Fibroblast of lung (primary cell): ENCODE measurements at regions not wholly inside any gene's neighbourhood (a gene's known extent, or its start where the extent isn't known, plus 50 kb on each side); places are given as distances from the start of the nearest gene placed in this dataset.

Experiments used
- DNase-seq, 2 donors: peaks; one replicate each; pipeline versions ENCODE4 v3.0.0 to v3.0.0-alpha.2; 2010; ENCODE audit warnings: low read depth in 2 of 2
- H2AFZ ChIP-seq: 2 replicates; pipeline ENCODE4 v1.5.1; 2012; ENCODE audit warnings: low read length, control low read depth, inconsistent platforms
- H3K27ac ChIP-seq: 2 replicates; pipeline ENCODE4 v1.5.1; 2011; ENCODE audit warnings: low read length, control low read depth; ENCODE audit not compliant: insufficient read depth
- H3K27me3 ChIP-seq: 2 replicates; pipeline ENCODE4 v1.5.1; 2011; ENCODE audit warnings: mild to moderate bottlenecking, low read length; ENCODE audit not compliant: control insufficient read depth, insufficient read depth
- H3K36me3 ChIP-seq: 2 replicates; pipeline ENCODE4 v1.5.1; 2011; ENCODE audit warnings: low read length; ENCODE audit not compliant: control insufficient read depth, insufficient read depth
- H3K4me1 ChIP-seq: 2 replicates; pipeline ENCODE4 v1.5.1; 2011; ENCODE audit warnings: low read length; ENCODE audit not compliant: control insufficient read depth, insufficient read depth; ENCODE audit errors: extremely low read depth
- H3K4me2 ChIP-seq: 2 replicates; pipeline ENCODE4 v1.5.1; 2011; ENCODE audit warnings: low read length, control low read depth; ENCODE audit not compliant: insufficient read depth; ENCODE audit errors: extremely low read depth
- H3K4me3 ChIP-seq, 4 experiments: fragments of 200-600 bp in 1 of 4; sonication (generic) in 1 of 4; replicated peaks in 1 of 4; 2 replicates each; pipeline ENCODE4 v1.5.1; 2011 to 2016; ENCODE audit warnings: low read length in 4 of 4, low read depth in 3 of 4, mild to moderate bottlenecking in 3 of 4, control low read depth in 2 of 4, inconsistent platforms in 1 of 4, mixed read lengths in 1 of 4; ENCODE audit not compliant: insufficient read depth in 1 of 4; ENCODE audit errors: control extremely low read depth in 1 of 4
- H3K79me2 ChIP-seq: 2 replicates; pipeline ENCODE4 v1.5.1; 2012; ENCODE audit warnings: mild to moderate bottlenecking, low read length, inconsistent platforms; ENCODE audit not compliant: control insufficient read depth, insufficient read depth
- H3K9ac ChIP-seq: 2 replicates; pipeline ENCODE4 v1.5.1; 2011; ENCODE audit warnings: mild to moderate bottlenecking, low read length, control low read depth; ENCODE audit not compliant: insufficient read depth
- H3K9me3 ChIP-seq: 2 replicates; pipeline ENCODE4 v1.5.1; 2012; ENCODE audit warnings: low read depth, low read length; ENCODE audit not compliant: control insufficient read depth, insufficient read depth
- H4K20me1 ChIP-seq: 2 replicates; pipeline ENCODE4 v1.5.1; 2011; ENCODE audit warnings: low read length; ENCODE audit not compliant: control insufficient read depth, insufficient read depth; ENCODE audit errors: extremely low read depth
- CTCF ChIP-seq, 2 donors: IDR thresholded peaks in 1 of 2; conservative IDR thresholded peaks in 1 of 2; 1 replicate in 1 of 2; 2 replicates in 1 of 2; pipeline ENCODE4 v1.5.1; 2011 to 2012; ENCODE audit warnings: low read length in 2 of 2, control low read depth in 1 of 2, inconsistent platforms in 1 of 2, low read depth in 1 of 2, mild to moderate bottlenecking in 1 of 2
- EZH2 ChIP-seq: IDR thresholded peaks from 2 replicates; pipeline ENCODE4 v1.5.1; 2012; ENCODE audit warnings: low read length, control low read depth, mild to moderate bottlenecking; ENCODE audit errors: missing control alignments

- Histone ChIP-seq H3K27ac (no peak overlapping the region), H2AFZ (no peak overlapping the region), H3K9me3 (no peaks in the 10 kb centered on the region), H3K9ac (no peak overlapping the region), H3K79me2 (no peaks in the 10 kb centered on the region), H3K4me3 (no peak overlapping the region), H4K20me1 (no peaks in the 10 kb centered on the region), H3K27me3 (no peaks in the 10 kb centered on the region), H3K36me3 (no peaks in the 10 kb centered on the region), H3K4me2 (no peak overlapping the region), H3K4me1 (no peaks in the 10 kb centered on the region)
- no peak for TF ChIP-seq EZH2
- no peak for TF ChIP-seq CTCF (conservative IDR thresholded peaks at IDR 0.05 in 1 of 2, IDR thresholded peaks at IDR 0.05 in 1 of 2; ENCODE audit: low read depth in 1 of 2, low read length in 2 of 2)
- DNase-seq, result no peak
These were observed 346.0 kb downstream of the FIGN start for GRCh38 chr2:163389838-163390237.

- H3K9ac ChIP-seq, result no peak overlapping the region
- H3K4me1 ChIP-seq, result no peaks in the 10 kb centered on the region
- H3K36me3 ChIP-seq, result no peaks in the 10 kb centered on the region
- TF ChIP-seq EZH2 (no peak), CTCF (conservative IDR thresholded peaks at IDR 0.05 in 1 of 2, IDR thresholded peaks at IDR 0.05 in 1 of 2; ENCODE audit: low read depth in 1 of 2, low read length in 2 of 2) (no peak)
- no peak overlapping the region for H3K27ac ChIP-seq
- H3K27me3 ChIP-seq, result no peaks in the 10 kb centered on the region
- H4K20me1 ChIP-seq, result no peaks in the 10 kb centered on the region
- no peaks in the 10 kb centered on the region for H3K79me2 ChIP-seq
- no peak overlapping the region for H3K4me2 ChIP-seq
- DNase-seq, result no peak
- H3K4me3 ChIP-seq, result no peak overlapping the region
- no peaks in the 10 kb centered on the region for H3K9me3 ChIP-seq
- no peak overlapping the region for H2AFZ ChIP-seq
These were observed 360.3 kb downstream of the FIGN start for GRCh38 chr2:163375472-163375871.

- Histone ChIP-seq H3K27ac (no peak overlapping the region), H3K27me3 (no peaks in the 10 kb centered on the region), H4K20me1 (no peaks in the 10 kb centered on the region), H3K36me3 (no peaks in the 10 kb centered on the region), H3K4me2 (no peak overlapping the region), H3K79me2 (no peaks in the 10 kb centered on the region), H3K4me1 (no peaks in the 10 kb centered on the region), H2AFZ (no peak overlapping the region), H3K9ac (no peak overlapping the region), H3K4me3 (no peak overlapping the region), H3K9me3 (no peaks in the 10 kb centered on the region)
- no peak for TF ChIP-seq EZH2
- TF ChIP-seq CTCF (conservative IDR thresholded peaks at IDR 0.05 in 1 of 2, IDR thresholded peaks at IDR 0.05 in 1 of 2; ENCODE audit: low read depth in 1 of 2, low read length in 2 of 2), result no peak
- DNase-seq, result no peak
These were observed 360.7 kb downstream of the FIGN start for GRCh38 chr2:163375070-163375469.
